ENCODE measurements at regions not wholly inside any gene's neighbourhood (a gene's known extent, or its start where the extent isn't known, plus 50 kb on each side); places are given as distances from the start of the nearest gene placed in this dataset.

DNA sequence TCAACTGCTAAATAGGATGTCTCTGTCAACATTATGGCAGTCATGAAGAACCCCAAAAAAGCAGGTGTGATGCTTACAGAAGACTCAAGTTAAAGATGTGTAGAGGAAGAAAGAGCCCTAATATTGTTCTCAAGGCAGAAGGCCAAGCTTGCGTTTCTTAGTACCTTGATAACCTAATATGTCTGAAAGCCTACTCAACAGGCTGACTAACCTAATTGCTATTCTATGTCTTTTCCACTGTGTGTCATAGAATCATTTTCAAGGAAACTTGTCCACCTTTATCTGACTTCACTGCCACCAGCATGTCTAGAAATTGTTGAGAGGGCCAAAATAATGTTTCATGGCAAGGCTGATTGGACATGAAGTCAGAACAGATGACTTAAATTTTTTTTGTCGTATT lies 373.2 kb downstream of the BTG1 start:
- no peak for TF ChIP-seq CTCF (conservative IDR thresholded peaks at IDR 0.05; ENCODE audit: low read depth, low read length)
- TF ChIP-seq EZH2 (IDR thresholded peaks at IDR 0.05; ENCODE audit: low read length, unreplicated experiment), result no peak

Data from PC-3 (cell line).